H9 (cell line): ENCODE measurements at regions not wholly inside any gene's neighbourhood (a gene's known extent, or its start where the extent isn't known, plus 50 kb on each side); places are given as distances from the start of the nearest gene placed in this dataset.

ENCODE experiments used
- DNase-seq: peaks from one replicate; pipeline ENCODE4 v3.0.0-alpha.2; 2017
- H2AFZ ChIP-seq: one replicate; pipeline ENCODE4 v1.6.1; 2013; ENCODE audit warnings: mild to moderate bottlenecking, low read length, control low read depth, moderate library complexity
- H2AK5ac ChIP-seq: 2 replicates; pipeline ENCODE4 v1.6.1; 2013; ENCODE audit warnings: low read length, control low read depth, mixed read lengths; ENCODE audit not compliant: insufficient read length
- H2BK120ac ChIP-seq: one replicate; pipeline ENCODE4 v1.6.1; 2013; ENCODE audit warnings: low read depth, mild to moderate bottlenecking, low read length, control low read depth, inconsistent platforms; ENCODE audit not compliant: poor library complexity, severe bottlenecking
- H2BK12ac ChIP-seq: 2 replicates; pipeline ENCODE4 v1.6.1; 2013; ENCODE audit warnings: low read length, control low read depth, mixed read lengths, low read depth; ENCODE audit not compliant: insufficient read length
- H2BK15ac ChIP-seq: 2 replicates; pipeline ENCODE4 v1.6.1; 2013; ENCODE audit warnings: low read depth, low read length, control low read depth
- H2BK20ac ChIP-seq: one replicate; pipeline ENCODE4 v1.6.1; 2013; ENCODE audit warnings: low read depth, mild to moderate bottlenecking, low read length, control low read depth, inconsistent platforms; ENCODE audit not compliant: poor library complexity, severe bottlenecking
- H2BK5ac ChIP-seq: 2 replicates; pipeline ENCODE4 v1.6.1; 2013; ENCODE audit warnings: low read length, control low read depth, mixed read lengths; ENCODE audit not compliant: insufficient read length
- H3K14ac ChIP-seq: 2 replicates; pipeline ENCODE4 v1.6.1; 2013; ENCODE audit warnings: low read length, control low read depth; ENCODE audit not compliant: insufficient read depth
- H3K18ac ChIP-seq: 2 replicates; pipeline ENCODE4 v1.6.1; 2013; ENCODE audit warnings: low read depth, mild to moderate bottlenecking, mixed read lengths, low read length, control low read depth; ENCODE audit not compliant: insufficient read length
- H3K23ac ChIP-seq: 2 replicates; pipeline ENCODE4 v1.6.1; 2013; ENCODE audit warnings: low read length, control low read depth, mixed read lengths, low read depth; ENCODE audit not compliant: insufficient read length
- H3K23me2 ChIP-seq: 2 replicates; pipeline ENCODE4 v1.6.1; 2013; ENCODE audit warnings: low read depth, mild to moderate bottlenecking, mixed read lengths, low read length, control low read depth; ENCODE audit not compliant: insufficient read length, poor library complexity, severe bottlenecking
- H3K27ac ChIP-seq: 2 replicates; pipeline ENCODE4 v1.5.1; 2013; ENCODE audit warnings: low read length, control low read depth, mixed read lengths, low read depth; ENCODE audit not compliant: insufficient read length
- H3K27me3 ChIP-seq: 2 replicates; pipeline ENCODE4 v1.6.1; 2013; ENCODE audit warnings: low read length, control low read depth, inconsistent platforms; ENCODE audit not compliant: insufficient read depth
- H3K4ac ChIP-seq: 2 replicates; pipeline ENCODE4 v1.6.1; 2013; ENCODE audit warnings: low read depth, mild to moderate bottlenecking, control low read depth, inconsistent platforms, low read length, moderate library complexity
- H3K4me1 ChIP-seq: 2 replicates; pipeline ENCODE4 v1.6.1; 2013; ENCODE audit warnings: low read length, control low read depth, inconsistent platforms; ENCODE audit not compliant: insufficient read depth
- H3K4me2 ChIP-seq: 2 replicates; pipeline ENCODE4 v1.6.1; 2013; ENCODE audit warnings: low read length, control low read depth, mixed read lengths; ENCODE audit not compliant: insufficient read length, insufficient read depth
- H3K56ac ChIP-seq: 2 replicates; pipeline ENCODE4 v1.6.1; 2013; ENCODE audit warnings: low read depth, mild to moderate bottlenecking, mixed read lengths, low read length, control low read depth; ENCODE audit not compliant: insufficient read length
- H3K79me1 ChIP-seq: 2 replicates; pipeline ENCODE4 v1.6.1; 2013; ENCODE audit warnings: low read depth, mild to moderate bottlenecking, moderate library complexity, low read length, control low read depth, inconsistent platforms; ENCODE audit not compliant: insufficient read depth, poor library complexity, severe bottlenecking
- H3K79me2 ChIP-seq: 2 replicates; pipeline ENCODE4 v1.6.1; 2013; ENCODE audit warnings: low read length, control low read depth, inconsistent platforms; ENCODE audit not compliant: insufficient read depth
- H3K9ac ChIP-seq: 2 replicates; pipeline ENCODE4 v1.6.1; 2013; ENCODE audit warnings: low read length, control low read depth, mixed read lengths; ENCODE audit not compliant: insufficient read length; ENCODE audit errors: extremely low read depth
- H3K9me3 ChIP-seq: one replicate; pipeline ENCODE4 v1.6.1; 2013; ENCODE audit warnings: low read depth, low read length, inconsistent platforms; ENCODE audit not compliant: control insufficient read depth
- H3T11ph ChIP-seq: one replicate; pipeline ENCODE4 v1.6.1; 2013; ENCODE audit warnings: mild to moderate bottlenecking, low read length, control low read depth, inconsistent platforms
- H4K20me1 ChIP-seq: one replicate; pipeline ENCODE4 v1.6.1; 2013; ENCODE audit not compliant: control insufficient read depth, insufficient read length, insufficient read depth
- H4K5ac ChIP-seq: 2 replicates; pipeline ENCODE4 v1.6.1; 2013; ENCODE audit warnings: low read depth, mild to moderate bottlenecking, mixed read lengths, low read length, control low read depth; ENCODE audit not compliant: insufficient read length
- H4K8ac ChIP-seq: replicated peaks from 2 replicates; pipeline ENCODE4 v1.6.1; 2013; ENCODE audit warnings: low read length, control low read depth, mixed read lengths, low read depth; ENCODE audit not compliant: insufficient read length
- H4K91ac ChIP-seq: 2 replicates; pipeline ENCODE4 v1.6.1; 2013; ENCODE audit warnings: low read depth, mild to moderate bottlenecking, moderate library complexity, mixed read lengths, low read length, control low read depth; ENCODE audit not compliant: insufficient read length
- H3K27ac Mint-ChIP-seq, 3 experiments: 2 replicates in 2 of 3; 3 replicates in 1 of 3; pipeline ENCODE4 v1.8.0; 2020 to 2021; ENCODE audit warnings: mixed read lengths in 3 of 3, mild to moderate bottlenecking in 1 of 3, moderate library complexity in 1 of 3
- H3K27me3 Mint-ChIP-seq: 2 replicates; pipeline ENCODE4 v1.8.0; 2021; ENCODE audit warnings: low read depth, mild to moderate bottlenecking, moderate library complexity, mixed read lengths
- H3K36me3 Mint-ChIP-seq, 3 experiments: 2 replicates in 2 of 3; 3 replicates in 1 of 3; pipeline ENCODE4 v1.8.0; 2020 to 2021; ENCODE audit warnings: low read depth in 3 of 3, mixed read lengths in 3 of 3; ENCODE audit not compliant: insufficient read depth in 1 of 3
- H3K4me1 Mint-ChIP-seq, 2 experiments: 2 replicates each; pipeline ENCODE4 v1.8.0; 2020; ENCODE audit warnings: mixed read lengths in 2 of 2
- H3K4me3 Mint-ChIP-seq, 2 experiments: 2 replicates in 1 of 2; 3 replicates in 1 of 2; pipeline ENCODE4 v1.8.0; 2020 to 2021; ENCODE audit warnings: mild to moderate bottlenecking in 2 of 2, mixed read lengths in 2 of 2, moderate library complexity in 1 of 2
- H3K9me3 Mint-ChIP-seq, 2 experiments: 2 replicates in 1 of 2; 3 replicates in 1 of 2; pipeline ENCODE4 v1.8.0; 2020; ENCODE audit warnings: mild to moderate bottlenecking in 2 of 2, mixed read lengths in 2 of 2, moderate library complexity in 1 of 2
- CTCF ChIP-seq: fragments of 200-600 bp; sonication (generic); conservative IDR thresholded peaks from 3 replicates; pipeline ENCODE4 v1.8.0; 2021; ENCODE audit warnings: antibody characterized with exemption, mild to moderate bottlenecking
- WGBS: extraction: QIAGEN DNeasy Blood & Tissue Kit; methylation state at CpG from one replicate; pipeline ENCODE4 v1.1.7; 2013; ENCODE audit warnings: missing lambda C conversion rate, low lambda C conversion rate, mixed read lengths; ENCODE audit not compliant: insufficient read length; ENCODE audit errors: extremely low coverage; 5-methylcytosine and 5-hydroxymethylcytosine counted together

- H3K9ac ChIP-seq: no peak overlapping the region
Observed at GRCh38 chr15:62453375-62453774, 288.3 kb upstream of the C2CD4B start.

More at GRCh38 chr15:62453375-62453774, 288.3 kb upstream of the C2CD4B start:
- no peaks in the 10 kb centered on the region for H3K27me3 ChIP-seq
- H4K20me1 ChIP-seq: no peaks in the 10 kb centered on the region
- H2BK20ac ChIP-seq: no peak overlapping the region
- peaks cover 20% of the 10 kb centered on the region for H3K4me1 ChIP-seq
- no peak overlapping the region; the same call in 1 of the 2 replicates for H3K14ac ChIP-seq
- no peak overlapping the region for H4K5ac ChIP-seq
- H3K9me3 ChIP-seq: no peaks in the 10 kb centered on the region
- H2BK5ac ChIP-seq: no peak overlapping the region
- no peak overlapping the region for H3K4me3 Mint-ChIP-seq
- H3K23me2 ChIP-seq: no peaks in the 10 kb centered on the region
- H3K79me1 ChIP-seq: no peaks in the 10 kb centered on the region
- H3K4ac ChIP-seq: no peak overlapping the region
- no peak for TF ChIP-seq CTCF
- H3K79me2 ChIP-seq: no peaks in the 10 kb centered on the region
- no peak overlapping the region for H3K27ac Mint-ChIP-seq
- no peaks in the 10 kb centered on the region for H3K9me3 Mint-ChIP-seq
- peaks cover 64 to 70% of the 10 kb centered on the region in 2 experiments for H3K4me1 Mint-ChIP-seq
- no peak for DNase-seq
- no peak overlapping the region for H3K18ac ChIP-seq
- no peak overlapping the region for H2AK5ac ChIP-seq
- H2BK120ac ChIP-seq: no peak overlapping the region
- H3K23ac ChIP-seq: no peak overlapping the region
- peaks cover 0 to 2% (median 0%) of the 10 kb centered on the region in 3 experiments; a peak in 1 of 7 replicates for H3K36me3 Mint-ChIP-seq
- H4K91ac ChIP-seq: no peak overlapping the region
- no peak overlapping the region for H3T11ph ChIP-seq
- no peak overlapping the region for H3K56ac ChIP-seq
- H3K27ac ChIP-seq: no peak overlapping the region
- no peak overlapping the region for H2AFZ ChIP-seq
- no peak overlapping the region for H2BK15ac ChIP-seq
- no peak overlapping the region for H3K4me2 ChIP-seq
- WGBS: no CpG with 5 or more reads among the region's 3 CpGs
- no peak overlapping the region for H4K8ac ChIP-seq
- H2BK12ac ChIP-seq: no peak overlapping the region
- H3K27me3 Mint-ChIP-seq: peaks cover 5% of the 10 kb centered on the region
